NB4 (cell line): ENCODE measurements at regions not wholly inside any gene's neighbourhood (a gene's known extent, or its start where the extent isn't known, plus 50 kb on each side); places are given as distances from the start of the nearest gene placed in this dataset.
A peak's percentile ranks its signal among the peaks of the same experiment; 100 is the strongest.

Experiments
- DNase-seq: peaks from one replicate; pipeline ENCODE4 v3.0.0; 2010; ENCODE audit warnings: low read depth
- H3K4me3 ChIP-seq: one replicate; pipeline ENCODE4 v1.5.1; 2011; ENCODE audit warnings: mild to moderate bottlenecking, low read depth, low read length, moderate library complexity
- MYC ChIP-seq: IDR thresholded peaks from 2 replicates; pipeline ENCODE4 v1.6.1; 2011; ENCODE audit warnings: low read depth, low read length
- POLR2A ChIP-seq: IDR thresholded peaks from 2 replicates; pipeline ENCODE4 v1.6.1; 2011; ENCODE audit warnings: mild to moderate bottlenecking; ENCODE audit not compliant: insufficient read length; ENCODE audit errors: extremely low read depth
- TF ChIP-seq, protein P1 (sequence below): IDR thresholded peaks from 2 replicates; pipeline ENCODE4 v1.6.1; 2011; ENCODE audit warnings: low read depth, low read length
- TF ChIP-seq, protein P2 (sequence below): IDR thresholded peaks from one replicate; pipeline ENCODE4 v1.5.1; 2012; ENCODE audit warnings: low read depth, low read length

DNA sequence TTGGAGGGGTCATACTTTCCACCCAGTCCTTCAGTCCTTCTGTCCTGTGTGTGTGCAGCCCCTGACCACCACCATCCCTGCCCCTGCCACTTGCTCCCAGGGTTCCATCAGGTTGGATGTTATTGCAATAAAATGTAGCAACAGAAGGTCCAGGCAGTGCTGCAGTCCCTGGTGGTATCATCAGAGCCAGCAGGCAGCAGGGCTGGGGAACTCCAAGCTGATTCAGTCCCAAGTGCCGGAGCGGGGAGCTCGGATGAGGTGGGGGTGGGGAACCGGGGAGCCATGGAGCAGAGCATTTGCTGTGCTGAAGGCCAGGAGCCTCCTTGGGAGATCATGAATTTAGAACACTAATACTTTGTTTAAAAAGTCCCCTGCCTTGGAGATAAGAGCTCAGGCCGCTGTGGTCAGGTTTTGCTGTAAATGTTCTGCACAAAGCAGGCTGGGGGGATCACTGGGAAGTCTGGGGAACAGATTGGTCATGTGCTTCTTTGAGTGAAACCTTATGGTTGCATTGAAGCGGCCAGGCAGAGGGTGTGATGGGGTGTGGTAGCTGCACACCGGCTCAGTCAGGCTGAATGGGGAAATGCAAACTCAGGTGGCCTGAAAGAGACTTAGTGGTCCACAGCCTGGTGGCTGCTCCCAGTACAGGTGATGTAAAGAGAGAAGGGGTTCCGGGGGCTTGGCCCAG lies 225.9 kb downstream of the SEC14L1 start:
- no peak for DNase-seq
- no peak overlapping the region for H3K4me3 ChIP-seq
- TF ChIP-seq MYC, result no peak
- TF ChIP-seq, protein P1, sequence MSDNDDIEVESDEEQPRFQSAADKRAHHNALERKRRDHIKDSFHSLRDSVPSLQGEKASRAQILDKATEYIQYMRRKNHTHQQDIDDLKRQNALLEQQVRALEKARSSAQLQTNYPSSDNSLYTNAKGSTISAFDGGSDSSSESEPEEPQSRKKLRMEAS, result no peak
- TF ChIP-seq, protein P2, sequence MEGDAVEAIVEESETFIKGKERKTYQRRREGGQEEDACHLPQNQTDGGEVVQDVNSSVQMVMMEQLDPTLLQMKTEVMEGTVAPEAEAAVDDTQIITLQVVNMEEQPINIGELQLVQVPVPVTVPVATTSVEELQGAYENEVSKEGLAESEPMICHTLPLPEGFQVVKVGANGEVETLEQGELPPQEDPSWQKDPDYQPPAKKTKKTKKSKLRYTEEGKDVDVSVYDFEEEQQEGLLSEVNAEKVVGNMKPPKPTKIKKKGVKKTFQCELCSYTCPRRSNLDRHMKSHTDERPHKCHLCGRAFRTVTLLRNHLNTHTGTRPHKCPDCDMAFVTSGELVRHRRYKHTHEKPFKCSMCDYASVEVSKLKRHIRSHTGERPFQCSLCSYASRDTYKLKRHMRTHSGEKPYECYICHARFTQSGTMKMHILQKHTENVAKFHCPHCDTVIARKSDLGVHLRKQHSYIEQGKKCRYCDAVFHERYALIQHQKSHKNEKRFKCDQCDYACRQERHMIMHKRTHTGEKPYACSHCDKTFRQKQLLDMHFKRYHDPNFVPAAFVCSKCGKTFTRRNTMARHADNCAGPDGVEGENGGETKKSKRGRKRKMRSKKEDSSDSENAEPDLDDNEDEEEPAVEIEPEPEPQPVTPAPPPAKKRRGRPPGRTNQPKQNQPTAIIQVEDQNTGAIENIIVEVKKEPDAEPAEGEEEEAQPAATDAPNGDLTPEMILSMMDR, result no peak
- no peak for TF ChIP-seq POLR2A

DNA sequence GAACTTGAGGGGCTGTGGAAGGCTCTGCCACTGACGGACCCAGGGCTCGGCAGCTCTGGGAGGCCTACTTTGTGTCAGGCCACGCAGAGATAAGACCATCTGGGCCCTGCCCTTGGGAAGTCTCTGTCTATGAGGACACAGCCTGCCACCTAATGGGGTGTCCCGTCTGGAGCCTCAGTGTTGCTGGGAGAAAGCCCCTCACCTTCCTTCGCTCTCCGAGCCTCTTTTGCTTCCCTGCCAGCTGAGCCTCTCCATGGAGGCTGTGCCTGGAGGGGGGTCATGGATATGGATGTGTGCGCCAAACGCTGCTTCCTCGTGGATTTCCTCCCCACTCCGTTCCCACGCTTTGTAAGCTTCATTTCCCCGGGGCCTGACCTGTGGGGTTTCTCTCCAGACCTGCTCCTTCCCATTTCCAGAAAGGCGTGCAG lies 228.8 kb downstream of the SEC14L1 start:
- no peak overlapping the region for H3K4me3 ChIP-seq
- DNase-seq, result no peak
- no peak for TF ChIP-seq POLR2A
- no peak for TF ChIP-seq MYC
- TF ChIP-seq, protein P2, result no peak
- TF ChIP-seq, protein P1, result no peak

GRCh38 chr17:77370586-77370985 lies 229.8 kb downstream of the SEC14L1 start:
- H3K4me3 ChIP-seq, result no peak overlapping the region
- DNase-seq, result no peak
- TF ChIP-seq, protein P1, result no peak
- TF ChIP-seq, protein P2, result no peak
- no peak for TF ChIP-seq POLR2A
- TF ChIP-seq MYC, result no peak

DNA sequence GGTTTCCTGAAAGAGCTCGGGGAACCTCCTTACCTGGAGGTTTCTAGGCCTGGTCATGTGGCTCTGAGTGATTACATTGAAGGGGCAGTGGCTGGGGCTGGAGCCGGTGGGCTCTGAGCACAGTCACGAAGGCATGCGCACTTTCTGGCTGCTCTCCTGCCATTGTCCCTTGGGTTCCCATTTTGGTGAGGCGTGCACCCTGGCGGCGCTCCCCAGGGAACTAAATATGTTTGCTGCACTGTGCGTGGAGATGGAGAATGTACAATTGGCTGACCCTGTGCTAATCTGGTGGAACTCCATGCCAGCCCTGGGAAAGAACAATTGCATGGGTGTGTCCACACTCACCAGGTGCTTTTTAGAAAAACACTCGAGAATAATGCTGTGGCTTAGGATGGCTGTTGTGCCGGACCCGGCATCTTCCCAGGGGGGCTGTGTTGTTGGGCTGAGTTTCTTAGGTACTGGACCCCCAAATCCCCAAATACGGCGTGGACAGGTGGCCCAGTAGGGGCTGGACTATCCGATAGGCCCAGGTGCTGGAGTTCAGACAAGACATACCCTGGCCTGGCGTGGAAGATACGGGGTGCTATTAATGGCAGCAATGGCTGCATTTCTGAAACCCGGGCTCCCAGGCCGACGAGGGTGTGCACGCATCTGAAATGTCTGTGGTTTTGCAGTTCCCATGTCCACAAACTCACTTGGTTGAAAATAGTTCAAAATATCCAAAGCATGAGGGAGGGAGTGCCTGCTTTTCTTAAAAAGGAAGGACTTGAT lies 230.5 kb downstream of the SEC14L1 start:
- no peak overlapping the region for H3K4me3 ChIP-seq
- TF ChIP-seq, protein P1, result no peak
- TF ChIP-seq MYC (no peak), POLR2A (no peak)
- TF ChIP-seq, protein P2, result no peak
- no peak for DNase-seq

- TF ChIP-seq MYC (no peak), POLR2A (no peak)
- TF ChIP-seq, protein P2, result no peak
- TF ChIP-seq, protein P1, result no peak
- H3K4me3 ChIP-seq, result peak overlapping the region; percentile 48
- no peak for DNase-seq
These were observed 231.2 kb downstream of the SEC14L1 start for GRCh38 chr17:77371888-77372443.
